Urinary bladder (tissue), 3 donors: ENCODE measurements at regions not wholly inside any gene's neighbourhood (a gene's known extent, or its start where the extent isn't known, plus 50 kb on each side); places are given as distances from the start of the nearest gene placed in this dataset.
"Not testable (repeated sequence)": the region's sequence is repeated elsewhere in the genome, so short reads cannot be mapped to it uniquely, and the experiment has no call there.

Experiments
- DNase-seq: peaks from one replicate; pipeline ENCODE4 v3.0.0-alpha.2; 2015; ENCODE audit errors: extremely low spot score
- H3K27ac ChIP-seq: one replicate; pipeline ENCODE4 v1.5.1; 2013; ENCODE audit warnings: low read depth, mild to moderate bottlenecking, moderate library complexity
- H3K36me3 ChIP-seq: one replicate; pipeline ENCODE4 v1.6.1; 2013; ENCODE audit warnings: mild to moderate bottlenecking, moderate library complexity; ENCODE audit not compliant: insufficient read depth
- H3K4me1 ChIP-seq: one replicate; pipeline ENCODE4 v1.6.1; 2013; ENCODE audit warnings: mild to moderate bottlenecking, moderate library complexity; ENCODE audit not compliant: insufficient read depth
- H3K4me3 ChIP-seq: one replicate; pipeline ENCODE4 v1.5.1; 2013; ENCODE audit warnings: low read depth, low read length
- WGBS: extraction: QIAGEN DNeasy Blood & Tissue Kit; methylation state at CpG from one replicate; pipeline ENCODE4 v1.1.7; 2013; 5-methylcytosine and 5-hydroxymethylcytosine counted together
- donor health status: healthy with polysubstance abuse.
- donor health status: healthy.

DNA sequence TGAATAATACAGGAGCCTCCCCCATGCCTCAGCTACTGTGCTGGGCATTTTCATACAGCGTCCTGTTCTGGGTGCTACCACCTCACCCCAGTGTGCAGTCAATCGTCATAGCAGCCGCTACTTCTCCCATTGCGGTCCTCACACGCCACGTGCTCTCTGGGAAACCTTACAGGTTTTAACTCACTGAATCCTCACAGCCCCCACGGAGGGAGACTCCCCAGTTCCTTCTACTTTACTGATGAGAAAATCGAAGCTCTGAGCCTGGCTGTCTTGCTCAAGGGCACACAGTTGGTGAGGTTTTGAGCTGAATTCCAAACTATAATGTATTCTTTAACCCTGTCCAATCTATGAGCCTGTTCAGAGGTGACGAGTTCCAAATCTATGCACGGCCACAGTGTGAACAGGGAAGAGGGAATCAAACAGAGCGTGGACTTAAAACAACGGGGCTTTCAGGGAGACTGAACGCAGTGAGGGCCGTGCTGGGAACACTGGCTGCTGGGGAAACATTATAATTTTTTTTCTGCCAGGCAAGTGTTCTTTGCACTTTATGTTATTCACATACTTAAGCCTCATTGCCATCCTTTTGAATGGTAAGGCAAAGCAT lies 421.5 kb downstream of the BRD1 start:
- H3K36me3 ChIP-seq = no peaks in the 10 kb centered on the region
- DNase-seq = no peak
- H3K4me3 ChIP-seq = no peak overlapping the region
- 55% methylated on average over 14 of the region's 14 CpGs for WGBS
- H3K4me1 ChIP-seq = no peaks in the 10 kb centered on the region
- H3K27ac ChIP-seq = no peak overlapping the region

DNA sequence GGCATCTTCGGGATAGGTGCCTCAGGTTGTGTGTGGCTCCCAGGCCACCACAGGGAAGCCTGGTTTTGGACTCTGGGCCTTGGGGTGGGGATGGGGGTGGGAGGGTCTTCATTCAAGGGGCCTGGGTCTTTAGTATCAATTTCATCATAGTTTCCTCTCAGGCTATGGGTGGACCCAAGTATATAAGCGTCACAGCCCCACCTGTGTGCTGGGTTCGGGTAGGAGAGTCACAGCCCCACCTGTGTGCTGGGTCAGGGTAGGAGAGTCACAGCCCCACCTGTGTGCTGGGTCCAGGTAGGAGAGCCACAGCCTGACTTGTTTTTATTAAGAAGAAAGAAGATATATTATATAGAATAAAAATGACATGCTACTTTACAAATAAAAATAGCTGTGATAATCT lies 422.1 kb downstream of the BRD1 start:
- no peak for DNase-seq
- no peak overlapping the region for H3K4me3 ChIP-seq
- H3K27ac ChIP-seq = no peak overlapping the region
- 56% methylated on average over 3 of the region's 3 CpGs for WGBS
- no peaks in the 10 kb centered on the region for H3K36me3 ChIP-seq
- H3K4me1 ChIP-seq = no peaks in the 10 kb centered on the region

DNA sequence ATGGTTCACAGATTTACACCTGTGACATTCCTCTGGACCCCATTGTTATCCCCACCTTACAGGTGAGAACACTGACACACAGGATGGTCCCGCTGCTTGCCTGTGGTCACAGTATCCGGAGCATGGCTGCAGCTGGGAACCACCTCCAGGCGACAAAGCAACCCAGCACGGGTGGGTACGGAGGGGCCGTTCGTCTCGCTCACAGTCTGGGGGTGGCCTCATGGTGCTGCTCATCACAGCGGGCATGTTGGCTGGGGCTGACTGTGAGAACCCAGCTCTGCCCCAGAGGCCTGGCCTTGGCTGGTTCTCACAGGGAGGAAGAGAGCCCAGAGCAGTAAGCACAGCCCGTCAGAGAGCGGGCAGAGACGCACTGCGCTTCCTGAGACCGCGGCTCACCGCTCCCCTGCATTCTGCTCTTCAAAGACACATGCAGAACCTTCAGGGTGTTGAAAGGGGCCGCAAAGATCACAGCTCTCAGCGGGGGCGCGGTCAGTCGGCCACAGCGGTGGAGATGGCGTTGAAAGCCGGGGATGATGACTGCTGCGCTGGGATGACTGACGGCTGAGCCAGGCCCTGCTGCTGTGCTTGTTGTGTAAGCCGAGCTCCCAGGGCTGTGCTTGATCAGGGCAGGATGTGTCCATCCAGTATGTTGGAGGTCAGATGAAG lies 423.0 kb downstream of the BRD1 start:
- Histone ChIP-seq H3K36me3 (no peaks in the 10 kb centered on the region), H3K4me3 (no peak overlapping the region), H3K27ac (no peak overlapping the region), H3K4me1 (no peaks in the 10 kb centered on the region)
- WGBS = 62% methylated on average over 27 of the region's 27 CpGs
- no peak for DNase-seq

DNA sequence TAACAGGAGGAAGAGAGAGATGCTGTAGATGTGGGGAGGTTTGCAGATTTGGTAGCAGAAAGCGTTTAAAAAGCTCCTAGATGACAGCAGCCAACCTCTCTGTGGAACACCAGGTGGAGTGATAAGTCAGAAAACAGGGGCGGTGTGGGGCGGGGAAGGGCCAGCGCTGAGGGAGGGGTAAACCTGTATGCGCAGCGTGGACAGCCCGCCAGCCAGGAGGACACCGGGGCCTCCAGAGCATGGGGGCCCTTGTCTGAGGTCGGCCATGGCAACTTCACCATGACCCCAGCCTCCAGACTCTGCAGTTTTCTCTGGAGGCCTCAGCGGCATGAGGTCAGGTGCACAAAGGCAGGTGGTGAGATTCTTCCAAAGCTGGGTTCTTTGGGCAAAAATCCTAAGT lies 423.7 kb downstream of the BRD1 start:
- DNase-seq = no peak
- H3K27ac ChIP-seq = no peak overlapping the region
- WGBS = 88% methylated on average over 10 of the region's 10 CpGs

DNA sequence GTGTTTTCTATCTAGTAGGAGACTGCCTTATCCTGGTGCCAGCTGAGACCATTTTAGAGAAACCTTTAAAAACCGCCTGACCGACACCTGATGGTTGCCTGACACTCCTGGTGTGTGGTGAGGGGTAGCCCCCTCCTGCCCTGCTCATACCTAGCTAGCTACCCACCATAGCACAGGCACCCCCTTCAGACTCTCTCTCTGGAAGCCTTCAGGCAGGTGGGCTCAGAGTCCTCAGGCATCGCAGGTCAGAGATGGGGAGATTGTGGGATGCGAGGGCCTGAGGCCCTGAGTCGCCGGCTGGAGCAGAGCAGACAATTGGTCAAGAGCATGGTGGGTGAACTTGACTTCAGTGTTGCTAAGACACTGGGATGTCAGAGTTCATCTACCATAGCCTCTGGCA lies 424.6 kb downstream of the BRD1 start:
- Histone ChIP-seq H3K36me3 (no peaks in the 10 kb centered on the region), H3K4me1 (no peaks in the 10 kb centered on the region), H3K27ac (no peak overlapping the region), H3K4me3 (no peak overlapping the region)
- WGBS = 81% methylated on average over 6 of the region's 6 CpGs
- no peak for DNase-seq

More for the DNA sequence above, 423.7 kb downstream of the BRD1 start:
- Histone ChIP-seq H3K4me3 (no peak overlapping the region), H3K4me1 (no peaks in the 10 kb centered on the region), H3K36me3 (no peaks in the 10 kb centered on the region)

DNA sequence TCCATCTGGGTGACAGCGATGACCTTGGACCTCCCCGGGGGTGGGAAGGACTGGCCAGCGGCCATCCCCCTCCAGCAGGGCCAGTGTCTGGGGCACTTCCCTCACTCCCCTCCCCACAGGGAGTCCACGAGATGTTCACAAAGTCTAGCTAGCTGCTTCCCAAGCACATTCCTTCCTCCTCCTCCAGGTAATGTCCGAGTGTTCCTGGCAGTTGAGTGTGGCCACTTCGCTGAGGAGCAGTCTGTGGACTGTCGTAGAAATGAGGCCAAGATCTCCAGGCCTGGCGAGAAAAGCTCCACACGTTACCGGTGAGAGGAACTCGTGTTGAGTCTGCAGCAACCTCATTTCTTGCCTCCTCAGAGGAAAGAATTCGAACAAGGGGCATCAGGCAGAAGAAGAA lies 425.5 kb downstream of the BRD1 start:
- Histone ChIP-seq H3K4me1 (no peaks in the 10 kb centered on the region), H3K27ac (no peak overlapping the region), H3K36me3 (no peaks in the 10 kb centered on the region), H3K4me3 (no peak overlapping the region)
- no peak for DNase-seq
- WGBS = 68% methylated on average over 12 of the region's 12 CpGs

DNA sequence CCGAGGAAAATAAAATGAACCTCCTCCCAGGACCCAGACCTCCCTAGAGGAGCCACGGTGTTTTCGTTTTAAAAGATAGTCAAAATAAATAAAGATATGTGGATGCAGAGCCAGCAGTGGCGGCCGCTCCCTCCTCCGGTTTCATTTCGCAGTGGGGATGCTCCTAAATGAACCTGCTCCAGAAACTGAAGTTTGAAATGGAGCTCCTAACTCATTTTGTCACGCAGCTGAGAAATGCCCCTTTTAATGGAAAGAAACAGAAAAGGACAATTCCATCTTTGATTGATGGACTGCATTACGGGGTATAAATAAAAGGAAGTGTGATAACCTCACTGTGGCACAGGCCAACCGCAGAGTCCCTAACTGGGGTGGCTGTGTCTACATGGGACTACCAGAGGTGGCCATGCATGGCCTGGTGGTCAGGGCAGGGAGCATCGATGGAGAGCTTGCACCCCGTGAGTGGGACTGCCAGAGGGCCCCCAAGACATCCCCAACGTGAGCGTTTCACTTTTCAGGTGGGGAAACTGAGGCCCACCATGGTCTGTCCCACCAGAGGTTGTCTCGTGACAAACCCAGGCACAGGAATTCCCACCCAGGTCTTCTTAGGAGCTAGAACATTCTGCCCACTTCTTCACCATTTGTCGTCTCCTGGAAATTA lies 426.6 kb downstream of the BRD1 start:
- Histone ChIP-seq H3K4me3 (no peak overlapping the region), H3K27ac (no peak overlapping the region), H3K36me3 (no peaks in the 10 kb centered on the region), H3K4me1 (no peaks in the 10 kb centered on the region)
- WGBS = 72% methylated on average over 16 of the region's 16 CpGs
- DNase-seq = no peak

DNA sequence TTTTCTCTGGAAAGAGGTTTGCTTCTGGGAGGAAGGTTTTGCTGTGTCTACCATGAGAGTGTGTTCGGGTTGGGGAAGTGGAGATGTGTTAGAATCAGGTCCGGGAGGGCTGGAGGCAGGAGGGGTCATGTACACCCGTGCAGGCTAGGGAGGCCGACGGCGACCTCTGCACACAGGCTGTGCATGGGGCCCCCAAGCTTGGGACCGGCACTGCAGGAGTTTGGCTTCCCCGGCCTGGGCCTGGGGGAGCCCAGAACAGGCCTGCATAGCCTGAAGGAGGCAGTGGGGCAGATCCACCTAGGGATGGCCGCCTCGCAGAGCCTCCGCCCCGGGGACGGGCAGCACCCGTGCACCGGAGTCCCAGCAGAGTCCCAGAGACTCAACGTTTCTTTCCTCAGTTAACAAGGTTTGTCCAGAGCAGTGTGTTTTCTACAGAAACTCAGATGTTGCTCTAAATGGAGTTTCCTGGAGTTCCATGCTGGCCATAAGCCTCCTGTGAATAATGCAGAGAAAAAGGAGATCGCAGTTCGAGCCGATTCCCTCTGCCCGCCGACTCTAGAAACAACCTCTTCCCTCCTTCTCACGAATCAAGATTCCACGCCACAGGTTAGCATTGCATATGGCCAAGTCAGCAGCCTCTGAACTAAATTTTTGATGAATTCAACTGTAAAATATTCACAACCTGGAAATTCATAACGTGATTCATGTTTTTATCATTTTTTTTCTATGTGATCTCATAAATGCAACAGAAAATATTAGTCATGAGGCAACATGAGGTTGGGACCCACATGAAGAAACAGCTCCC lies 427.3 kb downstream of the BRD1 start:
- Histone ChIP-seq H3K4me3 (no peak overlapping the region), H3K27ac (no peak overlapping the region), H3K4me1 (no peaks in the 10 kb centered on the region), H3K36me3 (no peaks in the 10 kb centered on the region)
- no peak for DNase-seq
- WGBS = 82% methylated on average over 24 of the region's 24 CpGs

DNA sequence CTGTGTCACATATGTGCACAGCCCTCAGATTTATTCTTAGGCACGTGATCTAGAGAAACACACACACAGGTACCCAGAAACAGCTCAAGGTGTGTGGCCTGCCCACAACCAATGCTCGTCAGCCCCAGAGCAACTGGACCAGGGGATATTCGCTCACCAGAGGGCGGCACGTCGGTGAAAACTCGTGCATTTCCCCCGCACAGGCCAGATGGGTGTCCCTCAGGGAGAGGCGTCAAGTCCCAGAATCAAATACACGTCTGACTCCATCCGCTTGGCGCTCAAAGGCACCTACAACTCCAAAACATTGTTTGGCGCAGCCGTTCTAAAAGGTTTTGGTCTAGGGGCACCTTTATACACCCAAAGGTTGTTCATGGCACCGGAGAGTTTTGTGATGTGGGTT lies 429.0 kb downstream of the BRD1 start:
- H3K4me3 ChIP-seq = no peak overlapping the region
- DNase-seq = no peak
- no peaks in the 10 kb centered on the region for H3K4me1 ChIP-seq
- 76% methylated on average over 15 of the region's 15 CpGs for WGBS
- no peak overlapping the region for H3K27ac ChIP-seq
- no peaks in the 10 kb centered on the region for H3K36me3 ChIP-seq

DNA sequence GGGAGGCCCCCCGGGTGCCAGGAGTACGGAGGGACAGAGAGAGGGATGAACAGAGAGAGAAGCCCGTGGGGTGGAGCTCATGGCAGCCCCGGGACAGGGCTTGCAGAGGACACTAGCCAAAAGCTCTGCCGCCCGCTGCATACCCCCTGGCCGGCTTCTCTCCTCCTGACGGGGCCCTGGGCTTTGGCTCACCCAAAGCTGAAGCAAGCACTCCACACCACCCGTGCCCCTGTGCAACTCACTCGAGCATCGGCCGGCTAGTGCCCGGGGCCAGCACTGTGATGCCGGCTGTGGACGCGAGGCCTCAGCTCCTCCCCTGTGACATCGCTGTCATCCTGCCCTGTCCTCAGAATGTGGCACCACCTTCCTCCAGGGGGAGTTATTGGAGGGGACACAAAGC lies 429.6 kb downstream of the BRD1 start:
- WGBS = 77% methylated on average over 17 of the region's 17 CpGs
- Histone ChIP-seq H3K36me3 (no peaks in the 10 kb centered on the region), H3K27ac (no peak overlapping the region), H3K4me1 (no peaks in the 10 kb centered on the region), H3K4me3 (no peak overlapping the region)
- no peak for DNase-seq

DNA sequence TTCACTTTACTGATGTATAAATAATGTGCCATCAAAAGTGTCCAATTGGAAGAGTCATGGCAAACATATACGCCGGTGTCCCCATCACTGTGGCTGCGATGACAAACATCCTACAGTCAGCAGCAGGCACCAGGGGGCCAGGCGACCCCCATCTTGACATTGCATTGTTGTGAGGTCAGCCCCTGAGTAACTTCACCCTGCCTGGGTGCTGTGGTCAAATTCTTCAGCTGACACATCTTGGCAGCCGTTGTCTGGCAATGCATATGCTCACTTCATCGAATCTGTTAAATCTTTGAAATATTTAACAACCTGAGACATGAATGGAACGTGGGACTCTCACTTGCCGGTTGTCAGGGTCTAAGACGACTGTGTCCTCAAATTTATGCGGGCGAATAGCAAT lies 430.9 kb downstream of the BRD1 start:
- Histone ChIP-seq H3K4me1 (no peaks in the 10 kb centered on the region), H3K4me3 (no peak overlapping the region), H3K36me3 (no peaks in the 10 kb centered on the region), H3K27ac (no peak overlapping the region)
- DNase-seq = no peak
- WGBS = 65% methylated on average over 11 of the region's 11 CpGs

DNA sequence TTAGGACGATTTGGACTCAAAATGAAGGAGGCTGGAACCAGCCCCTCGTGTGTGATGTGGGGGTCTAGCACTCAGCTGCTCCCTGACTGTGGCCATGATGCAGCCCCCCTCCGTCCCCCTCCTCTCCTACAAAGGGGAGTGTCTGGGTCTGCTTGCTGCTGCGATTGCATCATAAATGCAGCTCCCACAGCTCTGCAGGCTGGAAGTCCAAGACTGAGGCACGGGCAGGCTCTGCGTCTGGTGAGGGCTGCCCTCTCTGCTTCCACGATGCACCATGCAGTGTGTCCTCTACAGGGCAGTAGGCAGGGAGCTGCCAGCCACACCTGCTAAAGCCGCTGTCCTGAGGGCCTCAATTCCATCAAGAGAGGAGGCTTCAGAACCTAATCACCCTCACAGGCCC lies 432.1 kb downstream of the BRD1 start:
- H3K27ac ChIP-seq = no peak overlapping the region
- H3K36me3 ChIP-seq = no peaks in the 10 kb centered on the region
- WGBS = 66% methylated on average over 8 of the region's 8 CpGs
- H3K4me1 ChIP-seq = no peaks in the 10 kb centered on the region
- DNase-seq = no peak
- H3K4me3 ChIP-seq = no peak overlapping the region

DNA sequence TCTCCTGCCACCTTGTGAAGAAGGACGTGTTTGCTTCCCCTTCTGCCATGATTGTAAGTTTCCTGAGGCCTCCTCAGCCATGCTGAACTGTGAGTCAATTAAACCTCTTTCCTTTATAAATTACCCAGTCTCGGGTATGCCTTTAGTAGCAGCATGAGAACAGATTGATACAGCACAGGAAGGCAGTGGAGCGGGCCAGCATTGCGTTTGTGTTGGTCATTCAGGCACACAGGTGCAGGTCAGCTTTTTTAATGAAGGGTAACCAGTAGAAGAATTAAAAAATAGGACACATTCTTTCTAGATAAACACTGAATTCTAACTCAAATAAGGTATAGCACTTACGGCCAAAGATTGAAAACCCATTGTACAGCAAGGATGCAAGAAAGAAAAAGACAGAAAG lies 432.6 kb downstream of the BRD1 start:
- H3K36me3 ChIP-seq, H3K27ac ChIP-seq, H3K4me1 ChIP-seq, DNase-seq, H3K4me3 ChIP-seq: not testable (repeated sequence)
- WGBS = 83% methylated on average over 5 of the region's 5 CpGs
